ENCODE measurements at regions not wholly inside any gene's neighbourhood (a gene's known extent, or its start where the extent isn't known, plus 50 kb on each side); places are given as distances from the start of the nearest gene placed in this dataset.

DNA sequence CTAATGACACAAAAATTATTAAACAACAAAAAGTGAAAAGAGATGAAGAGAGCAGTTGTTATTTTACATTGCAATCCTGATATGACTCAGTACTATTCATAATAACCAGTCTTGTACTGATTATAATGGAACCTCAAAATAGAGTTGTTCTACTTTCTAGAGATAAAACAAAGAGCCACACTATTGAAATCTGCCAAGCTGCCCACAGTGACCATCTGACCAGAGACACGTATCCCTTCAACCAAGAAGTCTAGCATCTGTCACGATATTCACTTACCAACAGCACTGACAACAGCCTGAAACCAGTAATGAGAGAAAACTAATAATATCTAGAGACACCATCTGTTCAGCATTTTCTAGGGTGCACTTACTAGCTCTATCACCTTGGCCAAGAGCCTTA, 466.7 kb downstream of the NKX6-1 start:
- 79% methylated on average over 2 of the region's 2 CpGs for WGBS
- H3K4me3 ChIP-seq (ENCODE audit: low read depth in 1 of 3, low read length in 3 of 3): no peak overlapping the region
- no peak for DNase-seq (ENCODE audit: low spot score)
- no peaks in the 10 kb centered on the region for H3K27me3 ChIP-seq (ENCODE audit: control insufficient read depth in 4 of 4, insufficient read depth in 4 of 4, low read length in 3 of 4)
- TF ChIP-seq FOXA1 (IDR thresholded peaks at IDR 0.05) (no peak), HNF4A (conservative IDR thresholded peaks at IDR 0.05) (no peak)
- H3K9me3 ChIP-seq (ENCODE audit: control insufficient read depth in 4 of 4, low read length in 3 of 4): peaks cover 0 to 2% (median under 1%) of the 10 kb centered on the region in 4 donors
- no peak overlapping the region for H3K9ac ChIP-seq (ENCODE audit: low read depth in 1 of 2, low read length in 2 of 2)
- H3K27ac ChIP-seq (ENCODE audit: low read depth in 1 of 2, low read length in 2 of 2): no peak overlapping the region
- no peaks in the 10 kb centered on the region for H3K36me3 ChIP-seq (ENCODE audit: control insufficient read depth in 4 of 4, insufficient read depth in 3 of 4, low read depth in 1 of 4, low read length in 3 of 4)
- H3K4me1 ChIP-seq (ENCODE audit: control insufficient read depth in 4 of 4, insufficient read depth in 4 of 4, low read length in 3 of 4): no peaks in the 10 kb centered on the region

DNA sequence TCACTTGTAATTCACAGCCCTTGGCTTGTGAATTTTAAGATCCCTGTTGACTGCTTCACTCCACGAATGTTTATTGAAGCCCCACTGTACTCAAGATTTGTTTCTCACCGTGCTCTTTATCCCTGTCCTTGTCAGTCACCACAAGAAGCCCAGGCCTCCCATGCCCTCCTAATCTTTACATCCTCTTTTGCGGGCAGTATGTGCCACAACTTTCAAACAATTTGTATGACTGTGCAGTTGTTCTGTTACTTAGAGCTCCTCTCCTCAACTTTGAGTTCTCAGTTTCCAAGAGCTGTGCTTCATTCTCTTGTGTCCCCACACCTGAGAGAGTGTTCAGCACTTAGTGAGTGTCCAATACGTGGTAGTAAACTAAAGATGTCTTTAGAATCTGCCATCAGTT, 467.7 kb downstream of the NKX6-1 start:
- no peaks in the 10 kb centered on the region for H3K4me1 ChIP-seq (ENCODE audit: control insufficient read depth in 4 of 4, insufficient read depth in 4 of 4, low read length in 3 of 4)
- no peaks in the 10 kb centered on the region for H3K27me3 ChIP-seq (ENCODE audit: control insufficient read depth in 4 of 4, insufficient read depth in 4 of 4, low read length in 3 of 4)
- peaks cover 0 to 2% (median under 1%) of the 10 kb centered on the region in 4 donors for H3K9me3 ChIP-seq (ENCODE audit: control insufficient read depth in 4 of 4, low read length in 3 of 4)
- no peak overlapping the region for H3K9ac ChIP-seq (ENCODE audit: low read depth in 1 of 2, low read length in 2 of 2)
- WGBS: 66% methylated on average over 4 of the region's 4 CpGs
- TF ChIP-seq TAF1 (conservative IDR thresholded peaks at IDR 0.05) (no peak), RAD21 (IDR thresholded peaks at IDR 0.05) (no peak), YY1 (IDR thresholded peaks at IDR 0.05) (no peak), NR2F2 (IDR thresholded peaks at IDR 0.05) (no peak), FOXA2 (IDR thresholded peaks at IDR 0.05) (no peak)
- TF ChIP-seq, protein P1, sequence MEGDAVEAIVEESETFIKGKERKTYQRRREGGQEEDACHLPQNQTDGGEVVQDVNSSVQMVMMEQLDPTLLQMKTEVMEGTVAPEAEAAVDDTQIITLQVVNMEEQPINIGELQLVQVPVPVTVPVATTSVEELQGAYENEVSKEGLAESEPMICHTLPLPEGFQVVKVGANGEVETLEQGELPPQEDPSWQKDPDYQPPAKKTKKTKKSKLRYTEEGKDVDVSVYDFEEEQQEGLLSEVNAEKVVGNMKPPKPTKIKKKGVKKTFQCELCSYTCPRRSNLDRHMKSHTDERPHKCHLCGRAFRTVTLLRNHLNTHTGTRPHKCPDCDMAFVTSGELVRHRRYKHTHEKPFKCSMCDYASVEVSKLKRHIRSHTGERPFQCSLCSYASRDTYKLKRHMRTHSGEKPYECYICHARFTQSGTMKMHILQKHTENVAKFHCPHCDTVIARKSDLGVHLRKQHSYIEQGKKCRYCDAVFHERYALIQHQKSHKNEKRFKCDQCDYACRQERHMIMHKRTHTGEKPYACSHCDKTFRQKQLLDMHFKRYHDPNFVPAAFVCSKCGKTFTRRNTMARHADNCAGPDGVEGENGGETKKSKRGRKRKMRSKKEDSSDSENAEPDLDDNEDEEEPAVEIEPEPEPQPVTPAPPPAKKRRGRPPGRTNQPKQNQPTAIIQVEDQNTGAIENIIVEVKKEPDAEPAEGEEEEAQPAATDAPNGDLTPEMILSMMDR (IDR thresholded peaks at IDR 0.05; ENCODE audit: low read depth, low read length, missing input control): no peak
- H3K36me3 ChIP-seq (ENCODE audit: control insufficient read depth in 4 of 4, insufficient read depth in 3 of 4, low read depth in 1 of 4, low read length in 3 of 4): no peaks in the 10 kb centered on the region
- no peak for DNase-seq (ENCODE audit: low spot score)
- no peak overlapping the region for H3K4me3 ChIP-seq (ENCODE audit: low read depth in 1 of 3, low read length in 3 of 3)
- H3K27ac ChIP-seq (ENCODE audit: low read depth in 1 of 2, low read length in 2 of 2): no peak overlapping the region

DNA sequence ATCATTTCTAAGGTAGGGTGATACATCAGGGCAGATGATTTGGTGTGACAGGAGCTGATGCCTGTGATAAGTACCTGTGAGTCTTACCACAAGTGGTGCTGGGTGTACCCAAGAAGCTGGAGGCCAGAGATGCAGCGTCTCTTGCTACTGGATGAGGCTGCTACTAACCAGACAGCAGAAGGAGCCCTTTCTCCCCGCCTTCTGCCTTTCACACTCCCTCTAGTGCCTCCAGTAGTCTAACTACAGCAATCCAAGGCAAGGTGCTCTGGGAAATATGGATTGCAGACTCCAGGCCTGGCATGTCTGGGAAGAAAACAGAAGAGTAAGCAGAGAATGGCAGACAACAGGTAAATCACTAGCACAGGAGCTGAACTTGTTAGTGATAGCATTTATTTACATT, 470.8 kb downstream of the NKX6-1 start:
- Histone ChIP-seq H3K4me1 (ENCODE audit: control insufficient read depth in 4 of 4, insufficient read depth in 4 of 4, low read length in 3 of 4) (no peaks in the 10 kb centered on the region), H3K9me3 (ENCODE audit: control insufficient read depth in 4 of 4, low read length in 3 of 4) (peaks cover 0 to 2% (median under 1%) of the 10 kb centered on the region in 4 donors), H3K27ac (ENCODE audit: low read depth in 1 of 2, low read length in 2 of 2) (no peak overlapping the region), H3K9ac (ENCODE audit: low read depth in 1 of 2, low read length in 2 of 2) (no peak overlapping the region), H3K4me3 (ENCODE audit: low read depth in 1 of 3, low read length in 3 of 3) (no peak overlapping the region), H3K36me3 (ENCODE audit: control insufficient read depth in 4 of 4, insufficient read depth in 3 of 4, low read depth in 1 of 4, low read length in 3 of 4) (no peaks in the 10 kb centered on the region), H3K27me3 (ENCODE audit: control insufficient read depth in 4 of 4, insufficient read depth in 4 of 4, low read length in 3 of 4) (no peaks in the 10 kb centered on the region)
- DNase-seq (ENCODE audit: low spot score): no peak
- 81% methylated on average over 2 of the region's 2 CpGs for WGBS
- TF ChIP-seq RXRA (IDR thresholded peaks at IDR 0.05) (no peak), FOXA2 (IDR thresholded peaks at IDR 0.05) (no peak), JUND (IDR thresholded peaks at IDR 0.05) (no peak), YY1 (IDR thresholded peaks at IDR 0.05) (no peak), ZBTB33 (IDR thresholded peaks at IDR 0.05) (no peak), EGR1 (IDR thresholded peaks at IDR 0.05; ENCODE audit: low read depth in 2 of 2) (no peak), MAX (IDR thresholded peaks at IDR 0.05) (no peak)
- TF ChIP-seq, protein P1 (IDR thresholded peaks at IDR 0.05; ENCODE audit: low read depth, low read length, missing input control): no peak
